Thyroid gland (tissue), 4 donors: ENCODE measurements at regions not wholly inside any gene's neighbourhood (a gene's known extent, or its start where the extent isn't known, plus 50 kb on each side); places are given as distances from the start of the nearest gene placed in this dataset.

Experiments
- POLR2A ChIP-seq, 2 donors: fragments of 450-650 bp; IDR thresholded peaks; one replicate each; pipeline ENCODE4 v1.6.1; 2017; ENCODE audit warnings: antibody characterized with exemption in 2 of 2, mild to moderate bottlenecking in 2 of 2, moderate library complexity in 1 of 2
- TF ChIP-seq, protein P1 (sequence below), 6 experiments: fragments of 200-600 bp in 3 of 6; fragments of 450-650 bp in 3 of 6; sonication (generic) in 3 of 6; IDR thresholded peaks; one replicate each; pipeline ENCODE4 v1.5.1; 2016 to 2019; ENCODE audit warnings: antibody characterized with exemption in 6 of 6, mild to moderate bottlenecking in 2 of 6, inconsistent platforms in 1 of 6, moderate library complexity in 1 of 6

DNA sequence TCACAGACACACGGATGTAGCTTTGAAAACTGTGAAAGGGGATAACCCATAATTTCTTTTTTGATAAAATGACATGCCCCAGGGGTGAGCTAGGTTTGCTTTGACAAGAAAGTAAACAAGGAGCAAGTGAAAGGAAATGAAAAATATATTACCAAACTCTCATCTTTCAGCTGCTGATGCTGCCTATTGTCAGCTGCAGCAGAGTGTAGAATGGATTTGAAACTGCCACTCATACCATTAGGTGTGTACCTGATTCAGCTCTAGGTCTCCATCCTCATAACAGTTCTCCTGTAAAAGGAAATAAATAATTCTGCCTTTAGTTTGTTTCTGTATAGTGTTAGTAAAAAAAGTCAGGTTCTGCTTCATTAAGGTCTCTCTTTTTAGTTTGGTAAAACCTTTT lies 415.1 kb upstream of the MARCKS start:
- TF ChIP-seq, protein P1, sequence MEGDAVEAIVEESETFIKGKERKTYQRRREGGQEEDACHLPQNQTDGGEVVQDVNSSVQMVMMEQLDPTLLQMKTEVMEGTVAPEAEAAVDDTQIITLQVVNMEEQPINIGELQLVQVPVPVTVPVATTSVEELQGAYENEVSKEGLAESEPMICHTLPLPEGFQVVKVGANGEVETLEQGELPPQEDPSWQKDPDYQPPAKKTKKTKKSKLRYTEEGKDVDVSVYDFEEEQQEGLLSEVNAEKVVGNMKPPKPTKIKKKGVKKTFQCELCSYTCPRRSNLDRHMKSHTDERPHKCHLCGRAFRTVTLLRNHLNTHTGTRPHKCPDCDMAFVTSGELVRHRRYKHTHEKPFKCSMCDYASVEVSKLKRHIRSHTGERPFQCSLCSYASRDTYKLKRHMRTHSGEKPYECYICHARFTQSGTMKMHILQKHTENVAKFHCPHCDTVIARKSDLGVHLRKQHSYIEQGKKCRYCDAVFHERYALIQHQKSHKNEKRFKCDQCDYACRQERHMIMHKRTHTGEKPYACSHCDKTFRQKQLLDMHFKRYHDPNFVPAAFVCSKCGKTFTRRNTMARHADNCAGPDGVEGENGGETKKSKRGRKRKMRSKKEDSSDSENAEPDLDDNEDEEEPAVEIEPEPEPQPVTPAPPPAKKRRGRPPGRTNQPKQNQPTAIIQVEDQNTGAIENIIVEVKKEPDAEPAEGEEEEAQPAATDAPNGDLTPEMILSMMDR (IDR thresholded peaks at IDR 0.05) = no peak
- no peak for TF ChIP-seq POLR2A (IDR thresholded peaks at IDR 0.05)
